OCI-LY7 (cell line): ENCODE measurements at regions not wholly inside any gene's neighbourhood (a gene's known extent, or its start where the extent isn't known, plus 50 kb on each side); places are given as distances from the start of the nearest gene placed in this dataset.

Experiments used
- BruUV-seq: library from RNA; stranded (reverse); fragments of 400-500 nt; replicated peaks from 2 replicates; lab custom pipeline; 2021; lab: Mats Ljungman, UMichigan
- CTCF ChIA-PET: fragments of 300-600 bp; sonication (Branson Sonifier 250); formaldehyde crosslinking; loops from one replicate; lab custom pipeline; 2022; ENCODE audit warnings: antibody characterized with exemption; ENCODE audit not compliant: unreplicated experiment; lab: Charles Lee
- POLR2A ChIA-PET: fragments of 300-600 bp; sonication (Branson Sonifier 250); formaldehyde crosslinking; loops from one replicate; lab custom pipeline; 2022; ENCODE audit warnings: antibody characterized with exemption; lab: Charles Lee
- DNase-seq: peaks from one replicate; pipeline ENCODE4 v3.0.0-alpha.2; 2015; ENCODE audit warnings: low spot score
- H2AFZ ChIP-seq: fragments of 200-600 bp; sonication (generic), shearing (Covaris generic); 2 replicates; pipeline ENCODE4 v1.6.1; 2014; ENCODE audit warnings: mild to moderate bottlenecking, antibody characterized with exemption, low read length, moderate library complexity
- H3K27ac ChIP-seq: fragments of 200-600 bp; sonication (generic); 2 replicates; pipeline ENCODE4 v1.5.1; 2014; ENCODE audit warnings: mixed run types, low read depth, mild to moderate bottlenecking, moderate library complexity, low read length, inconsistent platforms; ENCODE audit not compliant: poor library complexity, severe bottlenecking
- H3K36me3 ChIP-seq: fragments of 200-600 bp; sonication (generic); 2 replicates; pipeline ENCODE4 v1.6.1; 2014; ENCODE audit warnings: mild to moderate bottlenecking, antibody characterized with exemption, low read length, moderate library complexity, mixed read lengths; ENCODE audit not compliant: insufficient read depth
- H3K4me1 ChIP-seq: fragments of 200-600 bp; sonication (generic); 2 replicates; pipeline ENCODE4 v1.5.1; 2014; ENCODE audit warnings: mild to moderate bottlenecking, low read length; ENCODE audit not compliant: insufficient read depth, poor library complexity, severe bottlenecking
- H3K4me2 ChIP-seq: fragments of 200-600 bp; sonication (generic); 2 replicates; pipeline ENCODE4 v1.6.1; 2014; ENCODE audit warnings: mild to moderate bottlenecking, low read length
- H3K4me3 ChIP-seq: fragments of 200-600 bp; sonication (generic); 2 replicates; pipeline ENCODE4 v1.5.1; 2014; ENCODE audit warnings: mild to moderate bottlenecking, low read depth, low read length; ENCODE audit not compliant: poor library complexity, severe bottlenecking
- H3K79me2 ChIP-seq: fragments of 200-600 bp; sonication (generic); 2 replicates; pipeline ENCODE4 v1.6.1; 2016; ENCODE audit warnings: low read depth, mild to moderate bottlenecking, low read length, moderate library complexity, mixed read lengths; ENCODE audit not compliant: insufficient read depth
- H3K9me2 ChIP-seq: fragments of 200-600 bp; sonication (generic); 2 replicates; pipeline ENCODE4 v1.6.1; 2016; ENCODE audit warnings: mild to moderate bottlenecking, low read length, mixed read lengths; ENCODE audit not compliant: insufficient read depth
- H3K9me3 ChIP-seq: fragments of 200-600 bp; sonication (generic); 2 replicates; pipeline ENCODE4 v1.6.1; 2014; ENCODE audit warnings: mild to moderate bottlenecking, mixed run types, low read length, mixed read lengths
- H4K20me1 ChIP-seq: fragments of 200-600 bp; sonication (generic); 2 replicates; pipeline ENCODE4 v1.6.1; 2014; ENCODE audit warnings: mild to moderate bottlenecking, antibody characterized with exemption, low read length, moderate library complexity, mixed read lengths; ENCODE audit not compliant: insufficient read depth
- EZH2phosphoT487 ChIP-seq: fragments of 200-600 bp; sonication (generic); IDR thresholded peaks from 2 replicates; pipeline ENCODE4 v1.6.1; 2018; ENCODE audit warnings: low read depth, borderline replicate concordance, mild to moderate bottlenecking, mixed run types, antibody characterized with exemption, low read length, moderate library complexity, mixed read lengths
- intact Hi-C: fragments of 100-400 bp; cut with micrococcal nuclease; formaldehyde crosslinking; loops from one replicate; pipeline ENCODE4 v1.10.0; 2022; ENCODE audit not compliant: unreplicated experiment
- TF ChIP-seq, protein P1 (sequence below): fragments of 200-600 bp; sonication (generic); conservative IDR thresholded peaks from 2 replicates; pipeline ENCODE4 v1.5.1; 2014; ENCODE audit warnings: mild to moderate bottlenecking, antibody characterized with exemption, low read length, moderate library complexity, mixed read lengths

DNA sequence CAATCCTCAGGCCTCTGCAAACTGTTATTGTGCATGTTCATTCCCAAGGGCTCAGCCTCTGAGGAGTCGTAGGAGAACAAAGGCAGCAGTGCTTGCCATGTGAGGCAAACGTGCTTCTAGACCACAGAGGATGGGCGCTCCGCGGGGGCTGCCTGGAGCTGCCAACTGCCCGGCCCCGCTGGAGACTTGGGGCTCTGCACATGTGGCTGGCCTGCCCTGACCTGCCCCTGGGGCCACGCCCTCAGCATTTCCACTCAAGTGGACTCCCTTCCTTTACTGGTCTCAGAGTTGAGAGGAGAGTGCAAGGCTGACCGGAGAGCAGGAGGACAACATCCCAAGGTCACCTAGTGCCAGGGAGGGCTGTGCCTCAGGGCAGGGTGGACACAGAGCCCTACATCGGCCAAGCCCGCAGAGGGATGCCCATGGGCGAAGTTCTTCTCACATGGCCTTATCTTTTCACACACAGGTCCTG is 222.3 kb upstream of the ZNF32 start:
- H3K9me3 ChIP-seq, result no peaks in the 10 kb centered on the region
- no peak overlapping the region for H3K4me3 ChIP-seq
- H2AFZ ChIP-seq, result no peak overlapping the region
- intact Hi-C loops, result no loop called here
- H3K36me3 ChIP-seq, result no peaks in the 10 kb centered on the region
- BruUV-seq, result no TSS peak
- no peak overlapping the region for H3K27ac ChIP-seq
- CTCF ChIA-PET, result no interaction called here
- POLR2A ChIA-PET, result interaction anchor here (0.7 to 1.0 kb wide), 2 partner anchors 9 to 73 kb away, joined by 3 to 4 read pairs; no protein-coding TSS in a partner anchor
- no peak for DNase-seq
- no peak overlapping the region for H3K4me2 ChIP-seq
- no peaks in the 10 kb centered on the region for H3K79me2 ChIP-seq
- H3K9me2 ChIP-seq, result no peaks in the 10 kb centered on the region
- no peak for TF ChIP-seq EZH2phosphoT487
- TF ChIP-seq, protein P1, sequence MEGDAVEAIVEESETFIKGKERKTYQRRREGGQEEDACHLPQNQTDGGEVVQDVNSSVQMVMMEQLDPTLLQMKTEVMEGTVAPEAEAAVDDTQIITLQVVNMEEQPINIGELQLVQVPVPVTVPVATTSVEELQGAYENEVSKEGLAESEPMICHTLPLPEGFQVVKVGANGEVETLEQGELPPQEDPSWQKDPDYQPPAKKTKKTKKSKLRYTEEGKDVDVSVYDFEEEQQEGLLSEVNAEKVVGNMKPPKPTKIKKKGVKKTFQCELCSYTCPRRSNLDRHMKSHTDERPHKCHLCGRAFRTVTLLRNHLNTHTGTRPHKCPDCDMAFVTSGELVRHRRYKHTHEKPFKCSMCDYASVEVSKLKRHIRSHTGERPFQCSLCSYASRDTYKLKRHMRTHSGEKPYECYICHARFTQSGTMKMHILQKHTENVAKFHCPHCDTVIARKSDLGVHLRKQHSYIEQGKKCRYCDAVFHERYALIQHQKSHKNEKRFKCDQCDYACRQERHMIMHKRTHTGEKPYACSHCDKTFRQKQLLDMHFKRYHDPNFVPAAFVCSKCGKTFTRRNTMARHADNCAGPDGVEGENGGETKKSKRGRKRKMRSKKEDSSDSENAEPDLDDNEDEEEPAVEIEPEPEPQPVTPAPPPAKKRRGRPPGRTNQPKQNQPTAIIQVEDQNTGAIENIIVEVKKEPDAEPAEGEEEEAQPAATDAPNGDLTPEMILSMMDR, result no peak
- no peaks in the 10 kb centered on the region for H3K4me1 ChIP-seq
- H4K20me1 ChIP-seq, result no peaks in the 10 kb centered on the region

DNA sequence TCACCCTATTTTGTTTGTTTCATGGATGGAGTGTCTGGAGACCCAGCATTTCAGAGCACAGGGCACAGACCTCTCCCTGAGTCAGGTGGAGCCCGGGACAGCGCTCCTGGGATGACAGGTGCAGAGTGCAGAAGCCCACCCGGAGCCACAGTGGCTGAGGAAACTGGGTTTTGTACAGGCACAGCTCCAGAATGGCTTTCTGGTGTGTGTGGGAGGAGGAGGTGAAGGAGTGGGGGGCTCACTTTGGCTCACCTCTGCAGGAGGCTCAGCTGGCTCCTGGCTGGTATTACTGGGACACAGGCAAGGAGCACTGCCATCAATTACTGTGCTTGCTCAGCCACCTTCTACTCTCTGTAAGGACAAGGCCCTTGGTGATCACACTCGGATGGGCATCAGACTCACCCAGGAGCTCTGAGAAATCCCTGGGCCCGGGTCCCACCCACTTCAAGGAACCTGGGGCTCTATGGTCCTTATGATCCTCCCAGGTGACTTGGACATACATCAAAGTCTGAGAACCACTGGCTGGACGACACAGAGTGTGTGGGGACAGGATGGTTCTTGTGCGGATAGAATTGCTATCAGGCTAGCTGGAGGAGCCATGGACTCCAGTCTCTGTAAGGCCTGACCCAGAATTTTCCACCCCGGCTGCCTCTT is 221.1 kb upstream of the ZNF32 start:
- Histone ChIP-seq H3K4me1 (no peaks in the 10 kb centered on the region), H3K9me2 (no peaks in the 10 kb centered on the region), H3K79me2 (no peaks in the 10 kb centered on the region), H3K36me3 (no peaks in the 10 kb centered on the region), H3K4me3 (no peak overlapping the region), H4K20me1 (no peaks in the 10 kb centered on the region), H2AFZ (no peak overlapping the region), H3K4me2 (no peak overlapping the region), H3K9me3 (no peaks in the 10 kb centered on the region), H3K27ac (no peak overlapping the region)
- CTCF ChIA-PET, result interaction anchor here (0.7 kb wide), 1 partner anchor 114 kb away, joined by 3 read pairs; no protein-coding TSS in a partner anchor
- POLR2A ChIA-PET, result interaction anchor here (1.2 kb wide), 1 partner anchor 10 kb away, joined by 3 read pairs; no protein-coding TSS in a partner anchor
- DNase-seq, result no peak
- no peak for TF ChIP-seq EZH2phosphoT487
- TF ChIP-seq, protein P1, result no peak
- BruUV-seq, result no TSS peak
- intact Hi-C loops, result no loop called here

DNA sequence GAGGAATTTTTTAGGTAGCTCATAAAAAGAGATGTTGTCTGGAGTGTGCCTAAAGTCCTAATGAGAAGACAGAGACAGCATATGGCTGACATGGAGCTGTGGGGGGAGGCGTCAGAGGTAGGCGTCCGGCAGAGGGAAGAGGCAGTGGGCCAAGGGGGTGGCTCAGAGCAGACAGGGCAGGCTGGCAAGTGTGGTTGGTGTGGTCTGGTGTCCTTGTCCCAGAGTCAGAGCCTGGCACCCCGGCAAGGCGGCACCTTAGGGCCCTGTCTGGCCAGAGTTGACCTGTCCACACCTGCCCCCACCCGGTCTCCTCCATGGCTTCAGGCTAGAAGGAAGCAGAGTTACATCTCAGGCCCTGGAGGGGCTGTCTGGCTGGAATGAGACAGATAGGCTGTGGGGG is 220.3 kb upstream of the ZNF32 start:
- CTCF ChIA-PET, result no interaction called here

More for the DNA sequence above, 220.3 kb upstream of the ZNF32 start:
- H3K9me2 ChIP-seq, result no peaks in the 10 kb centered on the region
- no peak overlapping the region for H3K27ac ChIP-seq
- no peaks in the 10 kb centered on the region for H3K79me2 ChIP-seq
- no peak overlapping the region for H3K4me2 ChIP-seq
- H3K36me3 ChIP-seq, result no peaks in the 10 kb centered on the region
- no peak overlapping the region for H3K4me3 ChIP-seq
- BruUV-seq, result no TSS peak
- H3K4me1 ChIP-seq, result no peaks in the 10 kb centered on the region
- intact Hi-C loops, result no loop called here
- POLR2A ChIA-PET, result interaction anchor here (1.2 kb wide), 1 partner anchor 9 kb away, joined by 3 read pairs; no protein-coding TSS in a partner anchor
- no peaks in the 10 kb centered on the region for H3K9me3 ChIP-seq
- no peaks in the 10 kb centered on the region for H4K20me1 ChIP-seq
- no peak for TF ChIP-seq EZH2phosphoT487
- TF ChIP-seq, protein P1, result no peak
- DNase-seq, result no peak
- no peak overlapping the region for H2AFZ ChIP-seq
